ENCODE measurements at regions not wholly inside any gene's neighbourhood (a gene's known extent, or its start where the extent isn't known, plus 50 kb on each side); places are given as distances from the start of the nearest gene placed in this dataset.

DNA sequence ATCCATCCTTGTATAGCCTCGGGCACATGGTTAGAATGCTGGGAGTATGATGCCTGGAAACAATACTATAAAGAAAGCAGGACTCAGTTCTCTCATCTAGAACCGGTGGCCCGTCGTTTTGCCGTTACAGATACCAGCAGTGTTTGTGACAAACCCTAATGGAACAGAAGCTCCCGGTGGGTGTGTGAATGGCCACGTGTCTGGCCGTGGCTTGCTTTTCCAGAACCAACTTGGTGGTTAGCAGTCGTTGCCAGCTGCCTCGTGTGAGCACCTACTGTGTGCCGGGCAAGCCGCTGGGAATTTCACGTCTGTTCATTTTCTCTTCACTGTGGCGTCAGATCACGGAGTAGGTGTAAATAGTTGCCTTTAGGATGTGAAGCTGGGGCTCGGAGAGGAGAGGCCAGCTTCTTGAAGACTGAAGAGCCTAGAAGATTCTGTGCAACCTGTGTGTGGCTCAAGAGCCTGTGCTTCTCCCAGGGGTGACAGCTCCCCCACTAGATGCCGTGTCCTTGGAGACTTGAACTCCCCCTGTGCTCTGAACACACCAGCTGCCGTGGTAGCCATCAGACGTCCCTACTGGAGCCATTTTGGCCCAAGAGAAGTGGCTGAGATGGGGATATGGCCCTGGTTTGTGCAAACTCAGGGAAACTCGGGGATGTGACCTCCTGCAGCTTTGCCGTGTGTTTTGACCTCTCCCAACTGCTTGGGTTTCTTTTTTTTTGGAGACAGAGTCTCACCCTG lies 57.5 kb upstream of the PPARA start:
- H3K9ac ChIP-seq (ENCODE audit: low read length) = no peak overlapping the region
- H3K9me2 ChIP-seq (replicated peaks; ENCODE audit: insufficient read depth, low read length) = no peaks in the 10 kb centered on the region
- H3K9me3 ChIP-seq (ENCODE audit: insufficient read depth, low read length) = no peaks in the 10 kb centered on the region
- no peak overlapping the region for H2AFZ ChIP-seq (ENCODE audit: low read depth, low read length, severe bottlenecking)
- TF ChIP-seq EZH2phosphoT487 (conservative IDR thresholded peaks at IDR 0.05; ENCODE audit: low read length) = no peak
- TF ChIP-seq, protein P1, sequence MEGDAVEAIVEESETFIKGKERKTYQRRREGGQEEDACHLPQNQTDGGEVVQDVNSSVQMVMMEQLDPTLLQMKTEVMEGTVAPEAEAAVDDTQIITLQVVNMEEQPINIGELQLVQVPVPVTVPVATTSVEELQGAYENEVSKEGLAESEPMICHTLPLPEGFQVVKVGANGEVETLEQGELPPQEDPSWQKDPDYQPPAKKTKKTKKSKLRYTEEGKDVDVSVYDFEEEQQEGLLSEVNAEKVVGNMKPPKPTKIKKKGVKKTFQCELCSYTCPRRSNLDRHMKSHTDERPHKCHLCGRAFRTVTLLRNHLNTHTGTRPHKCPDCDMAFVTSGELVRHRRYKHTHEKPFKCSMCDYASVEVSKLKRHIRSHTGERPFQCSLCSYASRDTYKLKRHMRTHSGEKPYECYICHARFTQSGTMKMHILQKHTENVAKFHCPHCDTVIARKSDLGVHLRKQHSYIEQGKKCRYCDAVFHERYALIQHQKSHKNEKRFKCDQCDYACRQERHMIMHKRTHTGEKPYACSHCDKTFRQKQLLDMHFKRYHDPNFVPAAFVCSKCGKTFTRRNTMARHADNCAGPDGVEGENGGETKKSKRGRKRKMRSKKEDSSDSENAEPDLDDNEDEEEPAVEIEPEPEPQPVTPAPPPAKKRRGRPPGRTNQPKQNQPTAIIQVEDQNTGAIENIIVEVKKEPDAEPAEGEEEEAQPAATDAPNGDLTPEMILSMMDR (IDR thresholded peaks at IDR 0.05; ENCODE audit: insufficient read depth, low read length, poor library complexity, severe bottlenecking) = no peak
- H3K36me3 ChIP-seq (ENCODE audit: low read length) = no peaks in the 10 kb centered on the region
- no peaks in the 10 kb centered on the region for H4K20me1 ChIP-seq (ENCODE audit: low read depth, low read length)
- no peak overlapping the region for H3K27ac ChIP-seq (ENCODE audit: low read depth, low read length)
- H3F3A ChIP-seq (ENCODE audit: insufficient read depth) = no peaks in the 10 kb centered on the region
- no peak overlapping the region for H3K4me2 ChIP-seq (ENCODE audit: low read depth, low read length, poor library complexity, severe bottlenecking)
- H3K27me3 ChIP-seq (ENCODE audit: low read length) = no peaks in the 10 kb centered on the region
- H3K4me3 ChIP-seq (ENCODE audit: insufficient read depth, low read length, poor library complexity, severe bottlenecking) = no peak overlapping the region
- H3K79me2 ChIP-seq (ENCODE audit: insufficient read depth, low read length) = no peaks in the 10 kb centered on the region

DNA sequence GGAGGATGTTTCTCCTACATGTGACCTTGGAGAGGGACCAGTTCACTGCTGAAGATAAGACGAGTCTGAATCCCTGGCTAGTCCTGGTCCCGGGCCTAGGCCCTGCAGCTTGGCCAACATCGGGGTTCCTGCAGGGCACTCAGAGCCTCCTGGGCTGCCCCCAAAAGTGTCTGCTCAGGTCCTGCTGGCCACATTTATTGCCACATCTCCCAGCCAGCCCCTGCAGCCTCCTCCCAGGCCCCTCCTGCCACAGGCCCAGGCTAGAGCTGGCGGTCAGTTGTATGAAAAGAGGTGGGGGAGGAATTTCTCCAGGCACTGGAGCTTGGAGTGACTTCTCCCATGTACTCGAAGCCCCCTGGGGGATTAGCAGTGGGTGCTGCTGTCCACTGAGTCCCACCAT lies 56.5 kb upstream of the PPARA start:
- Histone ChIP-seq H3K27me3 (ENCODE audit: low read length) (no peaks in the 10 kb centered on the region; the same call in 1 of the 2 replicates), H3K4me2 (ENCODE audit: low read depth, low read length, poor library complexity, severe bottlenecking) (no peak overlapping the region), H3K27ac (ENCODE audit: low read depth, low read length) (no peak overlapping the region), H4K20me1 (ENCODE audit: low read depth, low read length) (no peaks in the 10 kb centered on the region), H3K9me3 (ENCODE audit: insufficient read depth, low read length) (no peaks in the 10 kb centered on the region), H3K36me3 (ENCODE audit: low read length) (no peaks in the 10 kb centered on the region), H3K9ac (ENCODE audit: low read length) (no peak overlapping the region), H3F3A (ENCODE audit: insufficient read depth) (no peaks in the 10 kb centered on the region), H3K4me3 (ENCODE audit: insufficient read depth, low read length, poor library complexity, severe bottlenecking) (no peak overlapping the region), H3K9me2 (replicated peaks; ENCODE audit: insufficient read depth, low read length) (no peaks in the 10 kb centered on the region), H3K79me2 (ENCODE audit: insufficient read depth, low read length) (no peaks in the 10 kb centered on the region), H2AFZ (ENCODE audit: low read depth, low read length, severe bottlenecking) (no peak overlapping the region)
- TF ChIP-seq EZH2phosphoT487 (conservative IDR thresholded peaks at IDR 0.05; ENCODE audit: low read length) = no peak
- TF ChIP-seq, protein P1 (IDR thresholded peaks at IDR 0.05; ENCODE audit: insufficient read depth, low read length, poor library complexity, severe bottlenecking) = no peak

DNA sequence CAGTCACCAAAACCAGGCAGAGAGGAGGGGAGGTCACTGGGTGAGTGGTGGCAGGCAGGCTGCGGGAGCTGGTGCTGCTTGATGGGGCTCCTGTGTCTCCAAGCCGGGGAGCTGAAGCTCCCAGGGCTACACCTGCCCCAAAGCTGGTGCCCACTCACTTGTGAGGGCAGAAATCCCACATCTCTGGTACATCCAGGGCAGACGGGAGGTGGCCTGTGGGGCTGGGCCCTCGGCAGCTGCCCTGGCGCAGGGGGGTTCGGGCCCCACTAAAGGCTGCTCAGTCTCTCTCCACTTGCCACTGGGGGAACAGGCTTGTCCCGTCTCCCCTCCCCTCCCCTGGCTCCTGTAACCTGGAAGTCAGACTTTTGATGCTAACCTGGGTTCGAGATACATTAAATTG lies 55.6 kb upstream of the PPARA start:
- no peaks in the 10 kb centered on the region for H3K36me3 ChIP-seq (ENCODE audit: low read length)
- no peak overlapping the region for H2AFZ ChIP-seq (ENCODE audit: low read depth, low read length, severe bottlenecking)
- H3K4me3 ChIP-seq (ENCODE audit: insufficient read depth, low read length, poor library complexity, severe bottlenecking) = no peak overlapping the region
- no peaks in the 10 kb centered on the region for H3K9me2 ChIP-seq (replicated peaks; ENCODE audit: insufficient read depth, low read length)
- no peak overlapping the region for H3K4me2 ChIP-seq (ENCODE audit: low read depth, low read length, poor library complexity, severe bottlenecking)
- TF ChIP-seq EZH2phosphoT487 (conservative IDR thresholded peaks at IDR 0.05; ENCODE audit: low read length) = no peak
- TF ChIP-seq, protein P1 (IDR thresholded peaks at IDR 0.05; ENCODE audit: insufficient read depth, low read length, poor library complexity, severe bottlenecking) = no peak
- no peaks in the 10 kb centered on the region for H3K79me2 ChIP-seq (ENCODE audit: insufficient read depth, low read length)
- no peaks in the 10 kb centered on the region for H3F3A ChIP-seq (ENCODE audit: insufficient read depth)
- no peak overlapping the region for H3K27ac ChIP-seq (ENCODE audit: low read depth, low read length)
- no peaks in the 10 kb centered on the region for H3K9me3 ChIP-seq (ENCODE audit: insufficient read depth, low read length)
- no peaks in the 10 kb centered on the region for H4K20me1 ChIP-seq (ENCODE audit: low read depth, low read length)
- no peak overlapping the region for H3K9ac ChIP-seq (ENCODE audit: low read length)
- no peaks in the 10 kb centered on the region; the same call in 1 of the 2 replicates for H3K27me3 ChIP-seq (ENCODE audit: low read length)

All from SU-DHL-6 (cell line).